Ovary (tissue), 3 donors: ENCODE measurements at regions not wholly inside any gene's neighbourhood (a gene's known extent, or its start where the extent isn't known, plus 50 kb on each side); places are given as distances from the start of the nearest gene placed in this dataset.

Source experiments
- EP300 ChIP-seq: sonication (generic); formaldehyde crosslinking; IDR thresholded peaks from one replicate; pipeline ENCODE4 v1.6.1; 2017; ENCODE audit warnings: antibody characterized with exemption
- POLR2A ChIP-seq: fragments of 450-650 bp; IDR thresholded peaks from one replicate; pipeline ENCODE4 v1.6.1; 2017; ENCODE audit warnings: antibody characterized with exemption, mild to moderate bottlenecking, moderate library complexity
- TF ChIP-seq, protein P1 (sequence below), 3 donors: fragments of 450-650 bp in 2 of 3; fragments of 200-600 bp in 1 of 3; IDR thresholded peaks; one replicate each; pipeline versions ENCODE4 v1.5.1 to v1.8.0; 2016 to 2022; ENCODE audit warnings: antibody characterized with exemption in 3 of 3, mild to moderate bottlenecking in 1 of 3
- donor health status: DM: no; HTN: no; CAD: no.

DNA sequence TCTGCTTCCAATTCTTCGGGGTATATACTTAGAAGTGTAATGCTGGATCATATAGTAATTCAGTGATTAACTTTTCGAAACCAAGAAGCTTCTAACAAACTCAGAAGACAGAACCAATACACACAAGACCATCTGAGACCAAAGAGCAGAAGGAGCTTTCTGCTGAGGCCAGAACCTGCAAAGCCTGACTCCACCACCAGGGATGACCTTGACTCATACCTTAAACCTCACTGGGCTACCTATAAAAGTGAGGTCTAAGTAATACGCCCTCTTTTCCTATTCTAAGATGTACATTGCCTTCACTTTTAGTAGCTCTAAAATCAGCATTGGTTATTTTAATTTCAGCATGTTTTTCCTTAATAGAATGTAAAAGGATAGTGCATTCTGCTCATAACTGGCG is 84.8 kb downstream of the FOXF2 start:
- no peak for TF ChIP-seq POLR2A
- TF ChIP-seq, protein P1, sequence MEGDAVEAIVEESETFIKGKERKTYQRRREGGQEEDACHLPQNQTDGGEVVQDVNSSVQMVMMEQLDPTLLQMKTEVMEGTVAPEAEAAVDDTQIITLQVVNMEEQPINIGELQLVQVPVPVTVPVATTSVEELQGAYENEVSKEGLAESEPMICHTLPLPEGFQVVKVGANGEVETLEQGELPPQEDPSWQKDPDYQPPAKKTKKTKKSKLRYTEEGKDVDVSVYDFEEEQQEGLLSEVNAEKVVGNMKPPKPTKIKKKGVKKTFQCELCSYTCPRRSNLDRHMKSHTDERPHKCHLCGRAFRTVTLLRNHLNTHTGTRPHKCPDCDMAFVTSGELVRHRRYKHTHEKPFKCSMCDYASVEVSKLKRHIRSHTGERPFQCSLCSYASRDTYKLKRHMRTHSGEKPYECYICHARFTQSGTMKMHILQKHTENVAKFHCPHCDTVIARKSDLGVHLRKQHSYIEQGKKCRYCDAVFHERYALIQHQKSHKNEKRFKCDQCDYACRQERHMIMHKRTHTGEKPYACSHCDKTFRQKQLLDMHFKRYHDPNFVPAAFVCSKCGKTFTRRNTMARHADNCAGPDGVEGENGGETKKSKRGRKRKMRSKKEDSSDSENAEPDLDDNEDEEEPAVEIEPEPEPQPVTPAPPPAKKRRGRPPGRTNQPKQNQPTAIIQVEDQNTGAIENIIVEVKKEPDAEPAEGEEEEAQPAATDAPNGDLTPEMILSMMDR (IDR thresholded peaks at IDR 0.05), result no peak
- TF ChIP-seq EP300, result no peak
